ENCODE measurements at regions not wholly inside any gene's neighbourhood (a gene's known extent, or its start where the extent isn't known, plus 50 kb on each side); places are given as distances from the start of the nearest gene placed in this dataset.
"Not testable (repeated sequence)": the region's sequence is repeated elsewhere in the genome, so short reads cannot be mapped to it uniquely, and the experiment has no call there.

DNA sequence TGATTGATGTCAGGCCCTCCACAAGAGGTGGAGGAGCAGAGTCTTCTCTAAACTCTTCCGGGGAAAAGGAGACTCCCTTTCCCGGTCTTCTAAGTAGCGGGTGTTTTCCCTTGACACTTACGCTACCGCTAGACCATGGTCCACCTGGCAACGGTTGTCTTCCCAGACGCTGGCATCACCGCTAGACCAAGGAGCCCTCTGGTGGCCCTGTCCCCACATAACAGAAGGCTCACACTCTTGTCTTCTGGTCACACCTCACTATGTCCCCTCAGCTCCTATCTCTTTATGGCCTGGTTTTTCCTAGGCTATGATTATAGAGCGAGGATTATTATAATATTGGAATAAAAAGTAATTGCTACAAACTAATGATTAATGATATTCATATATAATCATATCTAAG lies 532.5 kb upstream of the SYNCRIP start:
- not testable (repeated sequence) for H3K9ac ChIP-seq (ENCODE audit: low read length); H3K4me1 ChIP-seq (ENCODE audit: control insufficient read depth, insufficient read depth, low read length); H3K9me3 ChIP-seq (ENCODE audit: control insufficient read depth, low read length); H3K4me3 ChIP-seq (ENCODE audit: low read length); H3K36me3 ChIP-seq (ENCODE audit: control insufficient read depth, insufficient read depth, low read length); H3K27me3 ChIP-seq (ENCODE audit: control insufficient read depth, insufficient read depth, low read length)

DNA sequence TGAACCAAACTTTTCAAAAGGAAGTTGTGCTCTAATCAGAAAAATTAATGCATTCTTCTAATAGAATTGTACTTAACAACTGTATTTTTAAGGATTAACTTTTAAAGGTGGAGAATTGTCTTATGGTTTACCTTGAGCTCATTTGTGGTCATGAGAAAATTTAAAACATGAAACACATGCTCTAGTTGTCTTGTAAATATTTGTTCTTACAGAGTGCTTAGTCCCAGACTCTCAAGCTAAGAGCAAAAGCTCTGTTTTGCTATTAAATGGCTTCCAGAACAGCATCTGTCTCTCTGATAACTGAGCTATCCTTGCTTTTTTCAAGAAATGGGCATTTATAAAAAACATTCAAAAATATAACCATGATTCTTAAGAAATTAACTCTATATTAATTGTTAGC lies 512.2 kb upstream of the SYNCRIP start:
- H3K27me3 ChIP-seq (ENCODE audit: control insufficient read depth, insufficient read depth, low read length), result no peaks in the 10 kb centered on the region
- H3K4me1 ChIP-seq (ENCODE audit: control insufficient read depth, insufficient read depth, low read length), result no peaks in the 10 kb centered on the region
- H3K36me3 ChIP-seq (ENCODE audit: control insufficient read depth, insufficient read depth, low read length), result no peaks in the 10 kb centered on the region
- no peak overlapping the region for H3K9ac ChIP-seq (ENCODE audit: low read length)
- no peak overlapping the region for H3K4me3 ChIP-seq (ENCODE audit: low read length)
- no peaks in the 10 kb centered on the region for H3K9me3 ChIP-seq (ENCODE audit: control insufficient read depth, low read length)

DNA sequence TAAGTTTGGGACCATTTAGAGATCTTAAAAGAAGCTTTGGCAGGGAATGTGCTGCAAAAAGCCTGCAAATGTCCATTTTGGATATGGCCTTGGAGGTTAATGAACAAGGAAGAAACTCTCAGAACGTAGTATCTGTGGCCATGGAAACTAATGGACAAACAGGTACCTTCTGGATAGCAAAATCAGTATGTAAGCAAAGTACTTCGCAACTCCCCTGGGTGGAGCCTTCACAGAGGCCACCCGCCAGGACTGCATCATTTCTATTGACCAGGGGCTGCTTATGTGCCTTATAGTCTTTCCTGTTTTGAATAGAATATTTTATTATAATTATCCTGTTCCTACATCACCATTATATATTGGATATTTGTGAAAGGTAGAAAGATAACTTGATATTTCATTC lies 510.8 kb upstream of the SYNCRIP start:
- Histone ChIP-seq H3K4me3 (ENCODE audit: low read length) (no peak overlapping the region), H3K4me1 (ENCODE audit: control insufficient read depth, insufficient read depth, low read length) (no peaks in the 10 kb centered on the region), H3K27me3 (ENCODE audit: control insufficient read depth, insufficient read depth, low read length) (no peaks in the 10 kb centered on the region), H3K9ac (ENCODE audit: low read length) (no peak overlapping the region), H3K36me3 (ENCODE audit: control insufficient read depth, insufficient read depth, low read length) (no peaks in the 10 kb centered on the region), H3K9me3 (ENCODE audit: control insufficient read depth, low read length) (no peaks in the 10 kb centered on the region)

DNA sequence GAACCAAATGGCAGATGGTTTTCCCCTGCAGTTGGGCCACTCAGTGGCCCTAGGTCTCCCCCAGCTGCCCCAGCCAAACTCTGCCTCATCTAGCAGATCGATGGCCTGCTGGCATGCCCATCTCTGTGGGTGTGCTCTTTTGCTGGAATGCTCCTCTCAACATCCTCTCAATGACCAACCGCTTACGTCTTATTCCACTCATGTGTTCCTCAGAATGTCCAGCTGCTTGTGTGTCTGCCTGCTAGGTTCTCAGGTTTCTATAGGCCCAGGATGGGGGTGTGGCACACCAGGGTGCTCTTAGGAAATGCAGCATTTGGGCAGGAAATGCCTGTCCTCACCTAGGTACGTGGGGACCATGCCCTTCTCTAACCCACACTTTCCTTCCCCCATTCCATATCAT lies 509.9 kb upstream of the SYNCRIP start:
- Histone ChIP-seq H3K9ac (ENCODE audit: low read length) (no peak overlapping the region), H3K27me3 (ENCODE audit: control insufficient read depth, insufficient read depth, low read length) (no peaks in the 10 kb centered on the region), H3K4me1 (ENCODE audit: control insufficient read depth, insufficient read depth, low read length) (no peaks in the 10 kb centered on the region), H3K9me3 (ENCODE audit: control insufficient read depth, low read length) (no peaks in the 10 kb centered on the region), H3K36me3 (ENCODE audit: control insufficient read depth, insufficient read depth, low read length) (no peaks in the 10 kb centered on the region), H3K4me3 (ENCODE audit: low read length) (no peak overlapping the region)

DNA sequence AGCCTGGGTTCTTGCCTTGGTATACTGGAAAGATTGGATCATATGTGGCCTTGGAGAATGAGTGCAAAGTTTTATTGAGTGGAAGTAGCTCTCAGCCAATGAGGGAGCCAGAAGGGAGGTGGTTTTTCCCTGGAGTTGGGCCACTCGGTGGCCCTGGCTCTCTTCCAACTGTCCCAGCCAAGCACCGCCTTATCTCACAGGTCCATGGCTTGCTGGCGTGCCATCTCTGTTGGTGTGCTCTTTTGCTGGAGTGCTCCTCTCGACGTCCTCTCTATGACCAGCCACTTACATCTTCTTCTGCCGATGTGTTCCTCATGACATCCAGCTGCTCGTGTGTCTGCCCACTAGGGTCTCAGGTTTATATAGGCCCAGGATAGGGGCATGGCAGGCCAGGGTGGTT lies 505.9 kb upstream of the SYNCRIP start:
- no peaks in the 10 kb centered on the region for H3K9me3 ChIP-seq (ENCODE audit: control insufficient read depth, low read length)
- H3K27me3 ChIP-seq (ENCODE audit: control insufficient read depth, insufficient read depth, low read length), result no peaks in the 10 kb centered on the region
- H3K4me1 ChIP-seq (ENCODE audit: control insufficient read depth, insufficient read depth, low read length), result no peaks in the 10 kb centered on the region
- H3K9ac ChIP-seq (ENCODE audit: low read length), result no peak overlapping the region
- no peak overlapping the region for H3K4me3 ChIP-seq (ENCODE audit: low read length)
- no peaks in the 10 kb centered on the region for H3K36me3 ChIP-seq (ENCODE audit: control insufficient read depth, insufficient read depth, low read length)

DNA sequence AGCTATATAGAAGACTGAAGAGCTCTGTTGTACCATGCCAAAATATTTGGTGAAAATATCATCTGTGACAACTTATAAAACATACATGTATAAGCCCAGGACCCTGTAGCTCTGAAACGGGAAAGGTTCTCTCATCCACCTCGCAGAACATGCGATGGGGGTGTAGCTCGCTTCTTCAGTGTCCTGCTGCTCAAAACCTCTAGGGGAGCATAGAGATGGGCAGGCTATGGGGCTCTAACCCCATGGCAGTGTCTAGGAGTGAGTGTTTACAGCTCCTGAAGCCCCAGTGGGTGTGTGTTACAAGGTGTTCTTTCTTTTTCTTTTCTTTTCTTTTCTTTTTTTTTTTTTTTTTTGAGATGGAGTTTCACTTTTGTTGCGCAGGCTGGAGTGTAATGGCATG lies 505.2 kb upstream of the SYNCRIP start:
- no peak overlapping the region for H3K9ac ChIP-seq (ENCODE audit: low read length)
- H3K9me3 ChIP-seq (ENCODE audit: control insufficient read depth, low read length), result no peaks in the 10 kb centered on the region
- no peaks in the 10 kb centered on the region for H3K36me3 ChIP-seq (ENCODE audit: control insufficient read depth, insufficient read depth, low read length)
- H3K4me3 ChIP-seq (ENCODE audit: low read length), result no peak overlapping the region
- no peaks in the 10 kb centered on the region for H3K27me3 ChIP-seq (ENCODE audit: control insufficient read depth, insufficient read depth, low read length)
- no peaks in the 10 kb centered on the region for H3K4me1 ChIP-seq (ENCODE audit: control insufficient read depth, insufficient read depth, low read length)

DNA sequence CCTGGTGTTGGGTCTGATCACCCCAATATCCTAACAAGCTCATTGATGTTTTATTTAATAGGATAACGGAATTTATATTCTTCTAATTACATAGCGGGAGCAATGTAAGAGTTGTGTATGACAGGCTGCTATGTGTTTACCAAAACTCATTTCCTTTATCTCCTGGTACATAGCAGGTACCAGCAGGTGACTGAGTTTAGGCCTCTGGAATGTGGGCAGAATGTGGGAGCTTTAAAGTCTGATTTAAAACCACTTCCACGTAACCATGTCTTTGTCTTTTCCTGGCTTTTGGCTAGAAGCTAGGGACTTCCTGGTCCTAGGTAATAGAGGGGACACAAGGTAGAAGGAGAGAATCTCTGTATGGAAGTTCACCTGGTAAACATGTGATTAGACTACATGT lies 504.6 kb upstream of the SYNCRIP start:
- H3K4me1 ChIP-seq (ENCODE audit: control insufficient read depth, insufficient read depth, low read length), result no peaks in the 10 kb centered on the region
- H3K9ac ChIP-seq (ENCODE audit: low read length), result no peak overlapping the region
- H3K9me3 ChIP-seq (ENCODE audit: control insufficient read depth, low read length), result no peaks in the 10 kb centered on the region
- no peak overlapping the region for H3K4me3 ChIP-seq (ENCODE audit: low read length)
- no peaks in the 10 kb centered on the region for H3K27me3 ChIP-seq (ENCODE audit: control insufficient read depth, insufficient read depth, low read length)
- no peaks in the 10 kb centered on the region for H3K36me3 ChIP-seq (ENCODE audit: control insufficient read depth, insufficient read depth, low read length)

DNA sequence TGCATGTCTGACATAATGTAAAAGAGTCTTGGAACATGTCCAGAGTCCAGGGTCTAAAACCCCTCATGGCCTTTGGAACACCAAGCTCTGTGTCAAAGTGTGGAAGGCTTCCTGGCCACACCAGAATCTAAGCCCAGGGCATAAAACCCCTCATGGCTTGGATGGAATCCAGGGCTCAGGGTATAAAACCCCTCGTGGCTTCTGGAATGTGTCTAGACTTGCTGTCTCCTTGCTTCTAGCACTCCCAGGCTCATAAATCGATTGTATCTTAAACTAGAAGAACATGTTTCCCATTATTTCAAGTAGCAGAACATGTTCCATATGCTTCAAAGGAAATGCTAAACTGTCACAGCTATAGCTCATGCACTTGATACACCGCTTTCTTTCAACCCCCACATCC lies 504.1 kb upstream of the SYNCRIP start:
- not testable (repeated sequence) for H3K36me3 ChIP-seq (ENCODE audit: control insufficient read depth, insufficient read depth, low read length); H3K4me1 ChIP-seq (ENCODE audit: control insufficient read depth, insufficient read depth, low read length); H3K9me3 ChIP-seq (ENCODE audit: control insufficient read depth, low read length); H3K27me3 ChIP-seq (ENCODE audit: control insufficient read depth, insufficient read depth, low read length); H3K9ac ChIP-seq (ENCODE audit: low read length); H3K4me3 ChIP-seq (ENCODE audit: low read length)

DNA sequence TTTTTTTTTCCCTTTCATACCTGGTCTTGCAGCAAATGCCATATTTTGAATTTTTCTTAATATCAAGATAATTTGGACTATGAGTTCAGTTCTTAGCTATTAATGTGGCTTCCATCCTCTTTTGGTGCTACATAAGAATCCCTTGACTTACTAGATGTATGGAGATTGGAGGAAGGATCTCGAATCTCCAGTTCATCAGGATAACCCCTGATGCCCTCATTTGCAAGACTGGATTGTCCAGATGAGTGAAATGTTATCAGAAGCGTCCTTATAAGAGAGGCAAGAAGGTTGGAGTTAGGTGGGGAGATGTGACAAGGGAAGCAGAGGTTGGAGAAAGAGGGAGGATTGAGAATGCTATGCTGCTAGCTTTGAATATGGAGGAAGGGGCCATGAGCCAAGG lies 499.6 kb upstream of the SYNCRIP start:
- H3K9ac ChIP-seq (ENCODE audit: low read length), result no peak overlapping the region
- H3K36me3 ChIP-seq (ENCODE audit: control insufficient read depth, insufficient read depth, low read length), result no peaks in the 10 kb centered on the region
- no peaks in the 10 kb centered on the region for H3K9me3 ChIP-seq (ENCODE audit: control insufficient read depth, low read length)
- no peaks in the 10 kb centered on the region for H3K27me3 ChIP-seq (ENCODE audit: control insufficient read depth, insufficient read depth, low read length)
- no peaks in the 10 kb centered on the region for H3K4me1 ChIP-seq (ENCODE audit: control insufficient read depth, insufficient read depth, low read length)
- no peak overlapping the region for H3K4me3 ChIP-seq (ENCODE audit: low read length)

DNA sequence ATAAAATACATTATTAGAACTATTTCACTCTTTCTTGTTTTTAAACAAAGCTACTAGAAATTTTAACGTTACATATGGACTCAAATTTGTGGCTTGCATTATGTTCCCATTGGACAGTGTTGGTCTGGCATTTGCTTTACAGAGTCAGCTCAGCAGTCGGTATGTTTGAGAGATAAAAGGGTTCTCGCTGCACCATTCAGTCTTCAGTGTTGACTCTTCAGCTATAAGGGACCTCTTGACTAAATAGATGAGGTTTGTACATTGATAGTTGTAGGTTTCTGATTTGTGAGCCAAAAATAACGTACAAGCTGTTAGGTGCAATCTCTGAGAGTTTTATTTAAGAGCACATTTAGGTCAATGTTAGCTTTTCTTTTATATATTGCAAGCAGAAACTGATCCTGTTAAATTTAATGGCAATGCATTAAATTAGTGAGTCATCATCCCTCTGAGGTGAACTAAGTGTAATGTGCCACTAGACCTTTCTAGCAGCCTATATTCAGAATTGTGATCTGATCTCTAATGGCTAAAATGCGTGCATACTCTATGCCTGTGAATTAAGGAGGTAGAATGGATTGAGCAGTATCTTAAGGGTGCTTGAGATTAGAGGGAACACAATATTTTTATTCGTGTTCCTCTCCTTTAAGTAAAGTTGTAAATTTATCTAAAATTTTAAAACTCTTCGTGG lies 485.6 kb upstream of the SYNCRIP start:
- H3K27me3 ChIP-seq (ENCODE audit: control insufficient read depth, insufficient read depth, low read length), result no peaks in the 10 kb centered on the region
- no peak overlapping the region for H3K9ac ChIP-seq (ENCODE audit: low read length)
- no peaks in the 10 kb centered on the region for H3K9me3 ChIP-seq (ENCODE audit: control insufficient read depth, low read length)
- H3K4me3 ChIP-seq (ENCODE audit: low read length), result no peak overlapping the region
- no peaks in the 10 kb centered on the region for H3K36me3 ChIP-seq (ENCODE audit: control insufficient read depth, insufficient read depth, low read length)
- H3K4me1 ChIP-seq (ENCODE audit: control insufficient read depth, insufficient read depth, low read length), result no peaks in the 10 kb centered on the region

DNA sequence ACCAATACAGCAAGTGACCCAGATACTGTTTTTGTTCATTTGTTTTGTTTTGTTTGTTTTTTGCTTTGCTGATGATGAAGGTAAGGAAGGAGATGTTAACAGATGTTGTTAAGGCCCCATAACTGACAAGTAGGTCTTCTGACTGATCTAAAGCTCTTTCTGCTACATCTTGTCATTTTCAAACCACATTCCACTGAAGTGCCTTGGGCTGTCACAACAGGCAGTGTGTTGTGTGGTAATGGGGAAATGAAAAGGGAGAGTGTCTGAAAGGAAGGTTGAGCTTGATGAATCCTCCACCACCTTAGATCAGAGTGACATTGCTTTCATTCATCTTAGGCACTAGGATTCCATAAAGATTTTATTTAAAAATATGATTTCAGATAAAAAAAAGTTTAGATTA lies 479.4 kb upstream of the SYNCRIP start:
- Histone ChIP-seq H3K27me3 (ENCODE audit: control insufficient read depth, insufficient read depth, low read length) (no peaks in the 10 kb centered on the region), H3K36me3 (ENCODE audit: control insufficient read depth, insufficient read depth, low read length) (no peaks in the 10 kb centered on the region), H3K4me3 (ENCODE audit: low read length) (no peak overlapping the region), H3K9me3 (ENCODE audit: control insufficient read depth, low read length) (no peaks in the 10 kb centered on the region), H3K4me1 (ENCODE audit: control insufficient read depth, insufficient read depth, low read length) (no peaks in the 10 kb centered on the region), H3K9ac (ENCODE audit: low read length) (no peak overlapping the region)

DNA sequence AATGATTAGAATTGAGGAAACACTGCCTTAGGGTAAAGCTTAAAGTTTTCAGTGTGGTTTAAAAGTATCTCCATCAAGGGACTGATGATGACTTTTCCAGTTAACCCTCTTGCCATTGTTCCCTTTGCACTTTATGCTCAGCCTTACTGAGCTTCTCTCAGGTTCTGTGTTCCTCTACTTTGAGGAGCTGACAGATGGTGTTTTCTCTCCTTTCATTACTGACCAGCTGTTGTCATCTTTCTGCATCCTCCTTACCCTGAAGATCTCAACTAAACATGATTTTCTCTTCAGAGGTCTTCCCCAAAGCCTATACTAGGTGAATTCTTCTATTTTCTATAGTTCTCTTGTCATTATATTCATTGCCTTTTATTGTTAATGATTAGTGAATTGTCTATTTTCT lies 475.6 kb upstream of the SYNCRIP start:
- Histone ChIP-seq H3K36me3 (ENCODE audit: control insufficient read depth, insufficient read depth, low read length) (no peaks in the 10 kb centered on the region), H3K4me1 (ENCODE audit: control insufficient read depth, insufficient read depth, low read length) (no peaks in the 10 kb centered on the region), H3K9ac (ENCODE audit: low read length) (no peak overlapping the region), H3K9me3 (ENCODE audit: control insufficient read depth, low read length) (no peaks in the 10 kb centered on the region), H3K27me3 (ENCODE audit: control insufficient read depth, insufficient read depth, low read length) (no peaks in the 10 kb centered on the region), H3K4me3 (ENCODE audit: low read length) (no peak overlapping the region)

DNA sequence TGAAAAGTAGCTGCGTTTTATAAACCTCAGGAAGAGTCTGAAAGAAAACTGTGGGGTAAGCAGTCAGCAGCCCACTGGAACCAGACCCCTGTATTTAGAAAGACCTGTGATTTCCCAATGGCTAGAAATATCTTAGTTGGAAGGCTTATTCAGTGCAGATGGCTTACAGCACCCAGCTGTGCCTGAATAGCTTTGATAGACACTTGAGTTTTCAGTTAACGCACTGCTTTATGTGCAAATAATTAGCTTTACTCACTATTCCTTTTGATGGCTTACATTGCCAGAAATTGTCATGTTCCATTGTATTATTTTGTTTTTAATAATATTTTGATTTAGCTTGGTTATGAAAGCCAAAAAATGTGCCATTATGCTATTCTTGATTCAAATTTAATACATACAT lies 465.3 kb upstream of the SYNCRIP start:
- Histone ChIP-seq H3K9me3 (ENCODE audit: control insufficient read depth, low read length) (no peaks in the 10 kb centered on the region), H3K4me1 (ENCODE audit: control insufficient read depth, insufficient read depth, low read length) (no peaks in the 10 kb centered on the region), H3K27me3 (ENCODE audit: control insufficient read depth, insufficient read depth, low read length) (no peaks in the 10 kb centered on the region), H3K9ac (ENCODE audit: low read length) (no peak overlapping the region), H3K36me3 (ENCODE audit: control insufficient read depth, insufficient read depth, low read length) (no peaks in the 10 kb centered on the region), H3K4me3 (ENCODE audit: low read length) (no peak overlapping the region)
